ENCODE measurements at regions not wholly inside any gene's neighbourhood (a gene's known extent, or its start where the extent isn't known, plus 50 kb on each side); places are given as distances from the start of the nearest gene placed in this dataset.

DNA sequence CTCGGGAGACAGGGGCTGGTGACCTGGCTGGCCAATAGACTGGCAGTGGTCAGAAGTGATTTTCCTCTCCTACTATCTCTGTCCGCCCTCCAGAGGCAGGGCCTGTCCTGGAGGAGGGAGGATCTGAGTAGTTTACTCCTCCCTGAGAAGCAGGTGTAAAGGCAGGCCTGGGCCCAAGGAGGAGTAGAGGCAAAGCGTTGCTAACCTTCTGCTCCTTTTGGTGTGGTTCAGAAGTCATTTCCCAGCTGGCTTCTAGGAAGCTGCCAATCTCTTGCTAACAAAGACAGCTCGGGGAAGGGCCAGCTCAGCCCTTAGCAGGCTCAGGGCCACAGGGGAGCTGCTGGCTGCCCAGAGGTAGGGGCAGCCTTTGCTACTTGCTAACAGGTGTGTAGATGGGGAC lies 151.1 kb upstream of the NECTIN1 start:
- Histone ChIP-seq H3K4me3 (ENCODE audit: low read depth, low read length) (no peak overlapping the region), H3K36me3 (ENCODE audit: control insufficient read depth, insufficient read depth, low read length) (no peaks in the 10 kb centered on the region), H3K4me1 (no peaks in the 10 kb centered on the region), H3K4me2 (ENCODE audit: low read length) (no peak overlapping the region), H3K79me2 (no peaks in the 10 kb centered on the region), H3K9me3 (ENCODE audit: control insufficient read depth, low read length) (no peaks in the 10 kb centered on the region), H3K27me3 (ENCODE audit: control insufficient read depth, insufficient read depth, low read length) (no peaks in the 10 kb centered on the region), H3K27ac (no peak overlapping the region), H3K9ac (no peak overlapping the region), H2AFZ (no peak overlapping the region)
- TF ChIP-seq, protein P1, sequence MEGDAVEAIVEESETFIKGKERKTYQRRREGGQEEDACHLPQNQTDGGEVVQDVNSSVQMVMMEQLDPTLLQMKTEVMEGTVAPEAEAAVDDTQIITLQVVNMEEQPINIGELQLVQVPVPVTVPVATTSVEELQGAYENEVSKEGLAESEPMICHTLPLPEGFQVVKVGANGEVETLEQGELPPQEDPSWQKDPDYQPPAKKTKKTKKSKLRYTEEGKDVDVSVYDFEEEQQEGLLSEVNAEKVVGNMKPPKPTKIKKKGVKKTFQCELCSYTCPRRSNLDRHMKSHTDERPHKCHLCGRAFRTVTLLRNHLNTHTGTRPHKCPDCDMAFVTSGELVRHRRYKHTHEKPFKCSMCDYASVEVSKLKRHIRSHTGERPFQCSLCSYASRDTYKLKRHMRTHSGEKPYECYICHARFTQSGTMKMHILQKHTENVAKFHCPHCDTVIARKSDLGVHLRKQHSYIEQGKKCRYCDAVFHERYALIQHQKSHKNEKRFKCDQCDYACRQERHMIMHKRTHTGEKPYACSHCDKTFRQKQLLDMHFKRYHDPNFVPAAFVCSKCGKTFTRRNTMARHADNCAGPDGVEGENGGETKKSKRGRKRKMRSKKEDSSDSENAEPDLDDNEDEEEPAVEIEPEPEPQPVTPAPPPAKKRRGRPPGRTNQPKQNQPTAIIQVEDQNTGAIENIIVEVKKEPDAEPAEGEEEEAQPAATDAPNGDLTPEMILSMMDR (IDR thresholded peaks at IDR 0.05): no peak

DNA sequence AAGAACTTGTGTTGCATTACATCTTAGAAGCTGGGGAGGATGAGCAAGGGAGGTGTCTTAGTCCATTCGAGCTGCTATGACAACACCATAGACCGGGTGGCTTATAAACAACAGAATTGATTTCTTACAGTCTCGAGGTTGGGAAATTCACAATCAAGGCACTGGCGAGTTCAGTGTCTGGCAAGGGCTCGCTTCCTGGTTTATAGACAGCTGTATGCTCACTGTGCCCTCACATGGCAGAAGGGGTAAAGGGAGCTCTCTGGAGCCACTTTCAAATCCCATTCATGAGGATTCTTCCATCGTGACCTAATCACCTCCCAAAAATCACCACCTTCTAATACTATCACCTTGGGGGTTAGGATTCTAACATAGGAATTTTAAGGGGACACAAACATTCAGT lies 150.0 kb upstream of the NECTIN1 start:
- TF ChIP-seq, protein P1 (IDR thresholded peaks at IDR 0.05): no peak
- Histone ChIP-seq H3K79me2 (no peaks in the 10 kb centered on the region), H3K9me3 (ENCODE audit: control insufficient read depth, low read length) (no peaks in the 10 kb centered on the region), H3K4me3 (ENCODE audit: low read depth, low read length) (no peak overlapping the region), H3K4me2 (ENCODE audit: low read length) (no peak overlapping the region), H3K27ac (no peak overlapping the region), H2AFZ (no peak overlapping the region), H3K27me3 (ENCODE audit: control insufficient read depth, insufficient read depth, low read length) (no peaks in the 10 kb centered on the region), H3K4me1 (no peaks in the 10 kb centered on the region), H3K9ac (no peak overlapping the region), H3K36me3 (ENCODE audit: control insufficient read depth, insufficient read depth, low read length) (no peaks in the 10 kb centered on the region)

DNA sequence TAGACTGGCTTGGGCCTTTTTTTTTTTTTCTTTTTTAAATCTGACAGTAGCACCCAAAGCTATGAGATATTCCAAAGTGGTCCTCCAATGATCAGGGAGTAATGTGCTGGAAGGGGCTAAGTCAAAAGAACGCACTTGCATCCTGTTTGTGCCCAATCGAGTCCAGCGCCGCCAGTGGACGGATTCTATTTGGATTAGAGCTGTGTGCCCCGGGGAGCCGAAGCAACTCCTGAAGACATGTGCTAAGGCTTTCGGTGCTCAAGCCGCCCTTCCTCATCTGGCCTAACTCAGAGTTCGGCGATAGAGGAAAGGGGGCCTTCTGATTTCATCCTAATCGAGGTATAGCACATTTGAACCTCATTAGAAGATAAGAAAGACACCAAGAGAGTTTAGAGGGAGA lies 147.8 kb upstream of the NECTIN1 start:
- Histone ChIP-seq H3K27me3 (ENCODE audit: control insufficient read depth, insufficient read depth, low read length) (no peaks in the 10 kb centered on the region), H2AFZ (no peak overlapping the region), H3K9me3 (ENCODE audit: control insufficient read depth, low read length) (no peaks in the 10 kb centered on the region), H3K9ac (no peak overlapping the region), H3K4me3 (ENCODE audit: low read depth, low read length) (no peak overlapping the region), H3K79me2 (no peaks in the 10 kb centered on the region), H3K4me2 (ENCODE audit: low read length) (no peak overlapping the region), H3K36me3 (ENCODE audit: control insufficient read depth, insufficient read depth, low read length) (no peaks in the 10 kb centered on the region), H3K27ac (no peak overlapping the region), H3K4me1 (no peaks in the 10 kb centered on the region)
- TF ChIP-seq, protein P1 (IDR thresholded peaks at IDR 0.05): no peak

DNA sequence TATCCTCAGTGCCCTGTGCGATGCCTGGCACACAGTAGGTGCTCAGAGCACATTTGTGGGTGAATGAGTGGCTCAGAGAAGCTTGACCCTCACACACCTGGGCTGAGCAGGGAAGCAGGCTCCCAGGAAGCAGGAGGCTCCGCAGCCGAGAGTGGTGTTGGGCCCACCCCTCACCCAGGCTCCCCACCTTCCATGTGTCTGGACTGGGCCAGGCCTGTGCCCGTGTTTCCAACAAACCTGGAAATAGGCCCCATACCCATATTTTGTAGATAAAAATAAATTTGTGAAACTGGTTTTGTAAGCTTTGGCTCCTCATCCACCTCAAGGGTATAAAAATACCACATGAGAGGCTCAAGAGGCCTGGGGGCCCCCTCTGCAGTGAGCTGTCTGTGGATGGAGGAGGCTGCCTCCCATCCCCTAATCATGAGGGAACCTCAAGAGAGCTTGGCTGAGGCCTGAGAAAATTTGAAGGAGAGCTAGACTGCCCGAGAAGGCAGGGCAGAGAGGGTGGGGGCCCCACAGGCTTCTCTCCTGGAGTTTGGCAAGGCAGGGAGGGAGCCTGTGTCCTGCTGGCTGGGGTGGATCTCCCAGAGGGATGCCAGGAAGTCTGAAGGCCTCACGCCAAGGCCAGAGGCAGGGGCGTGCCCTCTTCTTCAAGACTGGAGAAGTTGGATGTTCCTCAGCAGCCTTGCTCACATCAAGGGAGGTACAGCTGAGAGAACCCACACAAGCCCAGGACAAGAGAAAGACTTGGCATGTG lies 147.0 kb upstream of the NECTIN1 start:
- Histone ChIP-seq H3K4me1 (no peaks in the 10 kb centered on the region), H3K9me3 (ENCODE audit: control insufficient read depth, low read length) (no peaks in the 10 kb centered on the region), H2AFZ (no peak overlapping the region), H3K4me2 (ENCODE audit: low read length) (no peak overlapping the region), H3K36me3 (ENCODE audit: control insufficient read depth, insufficient read depth, low read length) (no peaks in the 10 kb centered on the region), H3K79me2 (no peaks in the 10 kb centered on the region), H3K9ac (no peak overlapping the region), H3K27ac (no peak overlapping the region), H3K27me3 (ENCODE audit: control insufficient read depth, insufficient read depth, low read length) (no peaks in the 10 kb centered on the region), H3K4me3 (ENCODE audit: low read depth, low read length) (no peak overlapping the region)
- TF ChIP-seq, protein P1 (IDR thresholded peaks at IDR 0.05): no peak

DNA sequence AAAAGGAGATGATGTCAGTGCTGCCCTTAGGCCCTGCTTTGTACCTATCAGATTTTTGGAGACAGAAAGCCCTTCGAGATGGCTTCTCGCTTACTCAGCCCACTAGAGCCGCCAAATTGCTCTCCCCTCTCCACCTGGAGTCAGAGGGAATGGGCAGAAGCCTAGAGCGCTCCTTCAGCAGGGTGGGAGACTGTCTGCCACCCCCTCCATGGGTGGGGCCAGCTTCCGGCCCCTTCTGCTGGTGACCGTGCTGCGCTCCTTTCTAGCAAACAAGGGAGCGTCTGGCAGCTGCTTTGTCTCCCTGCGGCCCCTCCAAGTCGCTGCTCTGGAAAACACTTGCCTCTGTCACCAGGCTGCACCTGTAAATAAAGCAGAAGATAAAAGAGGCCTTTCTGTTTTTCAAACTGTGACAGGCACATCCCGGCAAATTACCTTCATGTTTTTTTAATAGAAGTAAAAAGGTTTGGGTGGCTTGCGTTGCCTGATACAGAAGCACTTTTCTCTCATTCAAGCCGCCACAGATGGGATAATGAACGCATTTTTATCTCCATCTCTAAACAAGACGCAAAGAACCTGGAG lies 145.7 kb upstream of the NECTIN1 start:
- H3K9ac ChIP-seq: no peak overlapping the region
- no peaks in the 10 kb centered on the region for H3K36me3 ChIP-seq (ENCODE audit: control insufficient read depth, insufficient read depth, low read length)
- TF ChIP-seq, protein P1 (IDR thresholded peaks at IDR 0.05): no peak
- no peaks in the 10 kb centered on the region for H3K27me3 ChIP-seq (ENCODE audit: control insufficient read depth, insufficient read depth, low read length)
- no peak overlapping the region for H3K4me2 ChIP-seq (ENCODE audit: low read length)
- no peak overlapping the region for H3K4me3 ChIP-seq (ENCODE audit: low read depth, low read length)
- H2AFZ ChIP-seq: no peak overlapping the region
- no peaks in the 10 kb centered on the region for H3K4me1 ChIP-seq
- no peaks in the 10 kb centered on the region for H3K79me2 ChIP-seq
- no peaks in the 10 kb centered on the region for H3K9me3 ChIP-seq (ENCODE audit: control insufficient read depth, low read length)
- H3K27ac ChIP-seq: no peak overlapping the region

Data from parathyroid adenoma (tissue), 2 donors.